Activated CD4-positive, alpha-beta T cell treated with anti-CD3 and anti-CD28 coated beads, Interleukin-2, amount 10 ng/mL, durations not matched to agents 24 days and 14 days (primary cell): ENCODE measurements at regions not wholly inside any gene's neighbourhood (a gene's known extent, or its start where the extent isn't known, plus 50 kb on each side); places are given as distances from the start of the nearest gene placed in this dataset.

Experiments used
- DNase-seq: peaks from one replicate; pipeline ENCODE4 v3.0.0; 2022
- H3K27ac Mint-ChIP-seq: one replicate; pipeline ENCODE4 v1.8.0; 2022; ENCODE audit warnings: mild to moderate bottlenecking, mixed read lengths
- H3K27me3 Mint-ChIP-seq: one replicate; pipeline ENCODE4 v1.8.0; 2022; ENCODE audit warnings: mixed read lengths
- H3K36me3 Mint-ChIP-seq: one replicate; pipeline ENCODE4 v1.8.0; 2022; ENCODE audit warnings: low read depth, mild to moderate bottlenecking, mixed read lengths
- H3K4me1 Mint-ChIP-seq: one replicate; pipeline ENCODE4 v1.8.0; 2021; ENCODE audit warnings: mixed read lengths
- H3K4me3 Mint-ChIP-seq: one replicate; pipeline ENCODE4 v1.8.0; 2022; ENCODE audit warnings: mild to moderate bottlenecking, moderate library complexity, mixed read lengths
- H3K9me3 Mint-ChIP-seq: one replicate; pipeline ENCODE4 v1.8.0; 2021; ENCODE audit warnings: mixed read lengths
- intact Hi-C: fragments of 100-400 bp; cut with micrococcal nuclease; formaldehyde crosslinking; loops from one replicate; pipeline ENCODE4 v1.15.1; 2023

GRCh38 chr5:61626639-61627282 is 294.7 kb downstream of the ZSWIM6 start:
- no peak for DNase-seq
- Mint-ChIP-seq H3K9me3 (no peaks in the 10 kb centered on the region), H3K4me3 (no peak overlapping the region), H3K27ac (no peak overlapping the region), H3K4me1 (no peaks in the 10 kb centered on the region), H3K27me3 (peaks cover 42% of the 10 kb centered on the region), H3K36me3 (no peaks in the 10 kb centered on the region)
- intact Hi-C loops, result loop anchor here (10.0 kb wide), 1 partner anchor 92 kb away; no protein-coding TSS in a partner anchor

GRCh38 chr5:61627531-61627930 is 295.5 kb downstream of the ZSWIM6 start:
- no peak overlapping the region for H3K4me3 Mint-ChIP-seq
- H3K27me3 Mint-ChIP-seq, result peaks cover 42% of the 10 kb centered on the region
- no peak overlapping the region for H3K27ac Mint-ChIP-seq
- H3K36me3 Mint-ChIP-seq, result no peaks in the 10 kb centered on the region
- no peaks in the 10 kb centered on the region for H3K4me1 Mint-ChIP-seq
- no peaks in the 10 kb centered on the region for H3K9me3 Mint-ChIP-seq
- no peak for DNase-seq
- intact Hi-C loops, result loop anchor here (10.0 kb wide), 1 partner anchor 93 kb away; no protein-coding TSS in a partner anchor

- Mint-ChIP-seq H3K4me3 (no peak overlapping the region), H3K9me3 (no peaks in the 10 kb centered on the region), H3K27ac (no peak overlapping the region), H3K27me3 (peaks cover 27% of the 10 kb centered on the region), H3K4me1 (no peaks in the 10 kb centered on the region), H3K36me3 (no peaks in the 10 kb centered on the region)
- intact Hi-C loops, result no loop called here
- DNase-seq, result no peak
Measured at GRCh38 chr5:61630908-61631307, 298.9 kb downstream of the ZSWIM6 start.

GRCh38 chr5:61631438-61631941 is 299.4 kb downstream of the ZSWIM6 start:
- no peaks in the 10 kb centered on the region for H3K4me1 Mint-ChIP-seq
- no peaks in the 10 kb centered on the region for H3K36me3 Mint-ChIP-seq
- H3K27me3 Mint-ChIP-seq, result peaks cover 27% of the 10 kb centered on the region
- DNase-seq, result no peak
- no peak overlapping the region for H3K27ac Mint-ChIP-seq
- intact Hi-C loops, result no loop called here
- H3K9me3 Mint-ChIP-seq, result no peaks in the 10 kb centered on the region
- H3K4me3 Mint-ChIP-seq, result no peak overlapping the region

GRCh38 chr5:61632064-61632463 is 300.0 kb downstream of the ZSWIM6 start:
- no peak overlapping the region for H3K4me3 Mint-ChIP-seq
- no peak for DNase-seq
- intact Hi-C loops, result no loop called here
- no peaks in the 10 kb centered on the region for H3K36me3 Mint-ChIP-seq
- no peaks in the 10 kb centered on the region for H3K9me3 Mint-ChIP-seq
- peaks cover 23% of the 10 kb centered on the region for H3K27me3 Mint-ChIP-seq
- H3K4me1 Mint-ChIP-seq, result no peaks in the 10 kb centered on the region
- H3K27ac Mint-ChIP-seq, result no peak overlapping the region

- Mint-ChIP-seq H3K36me3 (no peaks in the 10 kb centered on the region), H3K9me3 (no peaks in the 10 kb centered on the region), H3K27ac (no peak overlapping the region)
Measured at GRCh38 chr5:61635271-61635670, 303.2 kb downstream of the ZSWIM6 start.

GRCh38 chr5:61637566-61637965 is 305.5 kb downstream of the ZSWIM6 start:
- H3K4me3 Mint-ChIP-seq, result no peak overlapping the region
- H3K27ac Mint-ChIP-seq, result no peak overlapping the region

More at GRCh38 chr5:61635271-61635670, 303.2 kb downstream of the ZSWIM6 start:
- Mint-ChIP-seq H3K4me3 (no peak overlapping the region), H3K4me1 (no peaks in the 10 kb centered on the region), H3K27me3 (peaks cover 2% of the 10 kb centered on the region)
- intact Hi-C loops, result no loop called here
- DNase-seq, result no peak

GRCh38 chr5:61638476-61638875 is 306.4 kb downstream of the ZSWIM6 start:
- no peaks in the 10 kb centered on the region for H3K36me3 Mint-ChIP-seq
- peaks cover 2% of the 10 kb centered on the region for H3K27me3 Mint-ChIP-seq
- no peak for DNase-seq

More at GRCh38 chr5:61637566-61637965, 305.5 kb downstream of the ZSWIM6 start:
- no peaks in the 10 kb centered on the region for H3K36me3 Mint-ChIP-seq
- H3K27me3 Mint-ChIP-seq, result peaks cover 2% of the 10 kb centered on the region
- H3K4me1 Mint-ChIP-seq, result no peaks in the 10 kb centered on the region
- DNase-seq, result no peak
- intact Hi-C loops, result no loop called here
- H3K9me3 Mint-ChIP-seq, result no peaks in the 10 kb centered on the region

GRCh38 chr5:61640179-61641021 is 308.3 kb downstream of the ZSWIM6 start:
- Mint-ChIP-seq H3K4me1 (no peaks in the 10 kb centered on the region), H3K9me3 (no peaks in the 10 kb centered on the region), H3K27me3 (peaks cover 4% of the 10 kb centered on the region), H3K4me3 (no peak overlapping the region), H3K36me3 (no peaks in the 10 kb centered on the region), H3K27ac (no peak overlapping the region)
- DNase-seq, result no peak
- intact Hi-C loops, result no loop called here

More at GRCh38 chr5:61638476-61638875, 306.4 kb downstream of the ZSWIM6 start:
- H3K9me3 Mint-ChIP-seq, result no peaks in the 10 kb centered on the region
- intact Hi-C loops, result no loop called here
- H3K4me3 Mint-ChIP-seq, result no peak overlapping the region
- no peaks in the 10 kb centered on the region for H3K4me1 Mint-ChIP-seq
- no peak overlapping the region for H3K27ac Mint-ChIP-seq

GRCh38 chr5:61641748-61642565 is 309.9 kb downstream of the ZSWIM6 start:
- no peak overlapping the region for H3K4me3 Mint-ChIP-seq
- H3K27me3 Mint-ChIP-seq, result peaks cover 2% of the 10 kb centered on the region
- H3K27ac Mint-ChIP-seq, result no peak overlapping the region
- no peak for DNase-seq
- intact Hi-C loops, result no loop called here
- H3K4me1 Mint-ChIP-seq, result no peaks in the 10 kb centered on the region
- no peaks in the 10 kb centered on the region for H3K9me3 Mint-ChIP-seq
- H3K36me3 Mint-ChIP-seq, result no peaks in the 10 kb centered on the region

GRCh38 chr5:61647672-61648071 is 315.6 kb downstream of the ZSWIM6 start:
- Mint-ChIP-seq H3K27me3 (peaks cover 6% of the 10 kb centered on the region), H3K27ac (no peak overlapping the region), H3K4me1 (no peaks in the 10 kb centered on the region), H3K4me3 (no peak overlapping the region), H3K36me3 (no peaks in the 10 kb centered on the region), H3K9me3 (no peaks in the 10 kb centered on the region)
- intact Hi-C loops, result no loop called here
- no peak for DNase-seq

GRCh38 chr5:61649231-61649630 is 317.2 kb downstream of the ZSWIM6 start:
- intact Hi-C loops, result no loop called here
- H3K9me3 Mint-ChIP-seq, result no peaks in the 10 kb centered on the region
- peaks cover 8% of the 10 kb centered on the region for H3K27me3 Mint-ChIP-seq
- no peak overlapping the region for H3K4me3 Mint-ChIP-seq
- no peaks in the 10 kb centered on the region for H3K36me3 Mint-ChIP-seq
- H3K4me1 Mint-ChIP-seq, result no peaks in the 10 kb centered on the region
- no peak for DNase-seq
- no peak overlapping the region for H3K27ac Mint-ChIP-seq

- no peak overlapping the region for H3K4me3 Mint-ChIP-seq
- no peak overlapping the region for H3K27ac Mint-ChIP-seq
- H3K9me3 Mint-ChIP-seq, result no peaks in the 10 kb centered on the region
- intact Hi-C loops, result loop anchor here (10.0 kb wide), 1 partner anchor 485 kb away; the partner anchor contains the start of gene SMIM15
- peaks cover 6% of the 10 kb centered on the region for H3K27me3 Mint-ChIP-seq
- H3K4me1 Mint-ChIP-seq, result no peaks in the 10 kb centered on the region
- no peaks in the 10 kb centered on the region for H3K36me3 Mint-ChIP-seq
- no peak for DNase-seq
Measured at GRCh38 chr5:61649971-61650370, 317.9 kb downstream of the ZSWIM6 start.
